ENCODE measurements at regions not wholly inside any gene's neighbourhood (a gene's known extent, or its start where the extent isn't known, plus 50 kb on each side); places are given as distances from the start of the nearest gene placed in this dataset.
"Not testable (repeated sequence)": the region's sequence is repeated elsewhere in the genome, so short reads cannot be mapped to it uniquely, and the experiment has no call there.

DNA sequence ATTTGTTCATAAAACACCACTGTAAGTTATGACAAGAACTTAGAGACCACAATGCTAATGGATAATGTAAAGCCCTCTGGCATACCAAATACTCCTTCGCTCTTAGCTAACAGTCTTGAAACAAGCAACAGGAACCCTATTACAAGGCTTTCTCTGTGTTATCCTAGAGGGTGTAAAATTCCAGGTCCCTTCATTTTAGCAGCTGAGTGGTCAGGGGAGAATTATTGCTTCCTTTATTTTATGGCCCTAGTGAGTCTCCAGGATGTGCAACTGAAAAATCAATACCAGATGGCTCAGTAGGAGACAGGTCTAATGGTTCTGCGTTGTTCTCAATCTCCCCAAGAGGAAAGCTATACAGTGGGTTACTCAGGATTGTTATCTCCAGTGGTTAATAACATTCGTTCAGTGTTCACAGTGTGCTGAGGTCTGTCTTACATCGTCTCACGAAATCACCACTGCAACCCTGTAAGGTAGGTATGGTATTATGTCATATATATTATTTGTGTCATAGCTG, 172.7 kb upstream of the CNOT2 start:
- DNase-seq (ENCODE audit: low read depth): peak; percentile 9

GRCh38 chr12:70074510-70074909, 168.7 kb upstream of the CNOT2 start:
- DNase-seq (ENCODE audit: low read depth): no peak

- DNase-seq (ENCODE audit: low read depth): no peak
These were observed 165.8 kb upstream of the CNOT2 start for GRCh38 chr12:70077441-70077840.

GRCh38 chr12:70078161-70078560, 165.1 kb upstream of the CNOT2 start:
- no peak for DNase-seq (ENCODE audit: low read depth)

DNA sequence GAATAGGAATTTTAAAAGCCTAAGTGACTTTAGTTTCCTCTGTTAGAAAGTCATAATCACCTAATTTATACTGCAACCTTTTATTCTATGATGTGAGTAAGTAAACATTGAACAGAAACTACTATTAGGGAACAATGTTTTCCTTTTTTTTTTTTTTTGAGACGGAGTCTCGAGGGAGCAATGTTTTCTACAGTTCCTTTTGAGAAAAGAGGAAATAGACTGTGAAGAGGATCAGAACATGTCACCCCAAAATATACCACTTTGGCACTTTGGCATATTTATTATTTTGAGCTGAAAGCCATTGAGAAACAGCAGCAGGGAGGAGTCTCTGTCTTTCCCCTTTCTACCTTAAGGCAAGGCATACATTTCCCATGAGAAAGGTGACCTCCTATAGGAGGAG, 162.7 kb upstream of the CNOT2 start:
- no peak for DNase-seq (ENCODE audit: low read depth)

- DNase-seq (ENCODE audit: low read depth): no peak
These were observed 160.1 kb upstream of the CNOT2 start for GRCh38 chr12:70082997-70083676.

- no peak for DNase-seq (ENCODE audit: low read depth)
These were observed 159.6 kb upstream of the CNOT2 start for GRCh38 chr12:70083677-70084020.

DNA sequence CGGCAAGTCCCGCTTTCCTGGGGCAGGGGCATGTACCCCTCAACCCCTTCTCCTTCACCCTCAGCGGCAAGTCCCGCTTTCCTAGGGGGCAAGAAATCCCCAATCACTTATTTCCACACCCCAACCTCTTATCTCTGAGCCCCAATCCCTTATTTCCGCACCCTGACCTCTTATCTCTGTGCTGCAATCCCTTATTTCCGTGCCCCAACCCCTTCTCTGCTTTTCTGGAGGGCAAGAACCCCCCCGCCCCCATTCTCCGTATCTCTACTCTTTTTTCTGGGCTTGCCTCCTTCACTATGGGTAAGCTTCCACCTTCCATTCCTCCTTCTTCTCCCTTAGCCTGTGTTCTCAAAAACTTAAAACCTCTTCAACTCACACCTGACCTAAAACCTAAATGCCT, 156.9 kb upstream of the CNOT2 start:
- DNase-seq (ENCODE audit: low read depth): not testable (repeated sequence)

GRCh38 chr12:70091021-70091521, 152.2 kb upstream of the CNOT2 start:
- no peak for DNase-seq (ENCODE audit: low read depth)

DNA sequence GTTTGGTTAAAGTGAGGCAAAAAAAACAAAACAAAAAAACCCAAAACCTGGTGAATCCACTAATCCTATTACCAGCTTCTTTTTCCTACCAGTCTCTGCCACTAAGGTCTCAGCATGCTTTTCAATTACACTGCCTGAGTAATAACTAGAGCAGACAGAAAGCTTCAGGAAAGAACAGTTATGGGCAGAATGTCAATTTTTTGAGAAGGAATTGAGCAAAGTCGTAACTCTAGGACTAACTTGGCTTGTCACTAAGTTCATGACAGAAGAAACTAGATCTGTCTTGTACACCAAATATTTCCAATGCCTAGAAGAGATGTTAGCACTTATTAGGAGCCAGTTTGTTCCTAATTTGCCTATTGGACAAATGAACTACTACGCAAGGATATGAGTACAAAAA, 148.8 kb upstream of the CNOT2 start:
- DNase-seq (ENCODE audit: low read depth): no peak

DNA sequence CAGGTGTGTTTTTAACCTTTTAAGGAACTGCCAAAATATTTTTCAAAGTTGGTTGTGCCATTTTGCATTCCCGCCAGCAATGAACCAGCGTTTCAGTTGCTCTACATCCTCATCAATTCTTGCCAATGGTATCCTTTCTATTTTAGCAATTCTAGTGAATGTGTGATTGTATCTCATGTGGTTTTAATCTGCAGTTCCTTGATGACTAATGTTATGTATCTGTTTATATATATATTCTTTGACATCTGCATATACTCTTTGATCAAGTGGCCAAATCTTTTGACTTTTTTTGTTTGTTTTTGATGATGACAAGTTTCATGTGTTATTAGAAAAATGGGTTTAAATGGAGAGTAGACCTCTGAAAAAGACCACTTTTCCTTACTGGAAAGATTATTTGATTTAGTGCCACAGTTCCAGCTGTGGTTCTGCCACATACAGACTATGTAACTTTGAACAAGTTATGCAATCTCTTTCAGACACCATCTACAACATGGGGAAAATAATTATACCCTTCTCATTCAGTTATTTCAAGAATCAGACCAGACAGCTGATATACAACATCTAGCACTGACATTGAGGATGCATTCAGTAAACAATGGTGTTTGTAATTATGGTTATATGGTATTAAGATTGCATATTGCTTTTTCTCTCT, 146.3 kb upstream of the CNOT2 start:
- DNase-seq (ENCODE audit: low read depth): no peak

DNA sequence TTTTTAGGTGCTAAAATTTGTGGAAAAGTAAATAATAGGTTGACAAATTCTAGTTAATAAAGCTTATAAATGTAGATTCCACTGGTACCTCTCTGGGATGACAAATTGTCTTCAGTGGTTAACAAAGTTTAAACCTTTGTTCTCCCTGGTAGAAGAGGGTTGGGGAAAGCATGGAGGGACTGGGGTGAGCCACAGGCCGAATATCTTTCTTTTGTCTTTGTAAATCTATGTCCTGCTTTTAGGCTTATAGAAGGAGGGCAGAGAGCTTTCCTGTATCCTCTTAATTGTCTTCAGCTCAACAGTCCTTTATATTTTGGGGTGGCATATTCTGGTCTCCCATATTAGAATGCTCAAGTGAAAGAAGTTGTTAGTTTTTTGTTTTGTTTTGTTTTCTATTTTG, 142.2 kb upstream of the CNOT2 start:
- no peak for DNase-seq (ENCODE audit: low read depth)

GRCh38 chr12:70106347-70106746, 136.9 kb upstream of the CNOT2 start:
- no peak for DNase-seq (ENCODE audit: low read depth)

DNA sequence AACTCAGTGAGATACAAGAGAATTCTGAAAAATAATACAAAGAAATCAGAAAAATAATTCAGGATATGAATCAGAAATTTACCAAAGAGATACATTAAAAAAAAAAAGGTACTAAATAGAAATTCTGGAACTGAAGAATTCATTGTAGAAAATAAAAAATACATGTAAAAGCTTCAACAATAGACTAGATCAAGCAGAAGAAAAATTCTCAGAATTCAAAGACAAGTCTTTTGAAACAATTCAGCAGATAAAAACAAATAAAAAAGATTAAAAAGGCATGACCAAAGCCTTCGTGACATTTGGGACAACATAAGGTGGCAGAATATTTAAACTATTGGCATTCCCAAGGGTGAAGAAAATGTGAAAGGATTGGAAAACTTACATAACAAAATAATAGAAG, 133.1 kb upstream of the CNOT2 start:
- no peak for DNase-seq (ENCODE audit: low read depth)

- DNase-seq (ENCODE audit: low read depth): no peak
These were observed 125.6 kb upstream of the CNOT2 start for GRCh38 chr12:70117670-70118069.

GRCh38 chr12:70120970-70121369, 122.3 kb upstream of the CNOT2 start:
- DNase-seq (ENCODE audit: low read depth): no peak

DNA sequence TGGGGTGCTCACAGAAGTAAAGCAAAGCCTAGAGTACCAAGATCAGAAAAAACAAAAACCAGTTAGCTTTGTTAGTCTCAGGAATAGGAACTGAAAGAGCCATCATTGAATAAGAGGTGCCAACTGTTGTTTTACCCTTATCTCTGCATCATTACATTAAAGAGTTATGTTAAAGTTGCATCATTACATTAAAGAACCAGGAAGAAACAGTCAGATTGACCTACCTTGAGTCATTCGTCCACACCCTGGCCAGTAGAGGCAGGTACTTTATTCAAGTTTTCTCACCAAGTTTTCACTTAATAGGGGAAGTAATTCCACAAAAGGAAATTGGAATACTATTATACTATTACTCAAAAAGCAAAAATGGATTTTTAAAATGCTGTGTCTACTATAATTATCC, 121.7 kb upstream of the CNOT2 start:
- DNase-seq (ENCODE audit: low read depth): no peak

- DNase-seq (ENCODE audit: low read depth): no peak
These were observed 120.4 kb upstream of the CNOT2 start for GRCh38 chr12:70122804-70123203.

DNA sequence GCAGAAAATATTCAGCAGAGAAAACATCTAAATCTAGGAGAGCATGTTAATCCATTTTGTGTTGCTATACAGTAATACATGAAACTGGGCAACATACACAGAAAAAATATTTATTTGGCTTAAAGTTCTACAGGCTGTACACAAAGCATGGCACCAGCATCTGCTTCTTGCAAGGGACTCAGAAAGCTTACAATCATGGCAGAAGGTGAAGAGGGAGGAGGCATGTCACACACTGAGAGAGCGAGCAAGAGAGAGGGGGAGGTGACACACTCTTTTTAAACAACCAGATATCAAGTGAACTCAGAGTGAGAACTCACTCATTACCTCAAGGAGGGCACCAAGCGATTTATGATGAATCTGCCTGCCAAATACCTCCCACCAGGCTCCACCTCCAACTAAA, 94.2 kb upstream of the CNOT2 start:
- no peak for DNase-seq (ENCODE audit: low read depth)

DNA sequence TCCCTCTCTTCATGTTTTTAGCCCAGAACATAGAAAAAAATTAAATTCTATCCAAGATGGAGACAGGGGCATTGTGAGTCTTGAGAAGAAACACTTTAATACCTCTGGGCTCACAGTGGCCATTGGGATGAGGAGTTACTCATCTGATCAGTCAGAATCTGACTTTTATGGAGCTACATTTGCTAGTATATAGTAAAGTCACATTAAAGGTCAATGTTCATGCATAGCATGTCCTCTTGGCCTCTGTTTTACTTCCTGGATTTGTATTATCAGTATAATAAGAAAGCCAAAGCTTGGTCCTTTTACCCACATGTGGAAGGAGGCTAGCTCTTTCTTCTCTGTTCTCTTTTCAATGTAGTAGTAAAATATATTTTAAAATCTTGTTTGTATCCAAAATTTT, 93.6 kb upstream of the CNOT2 start:
- DNase-seq (ENCODE audit: low read depth): no peak

GRCh38 chr12:70150230-70150629, 93.0 kb upstream of the CNOT2 start:
- DNase-seq (ENCODE audit: low read depth): no peak

- DNase-seq (ENCODE audit: low read depth): no peak
These were observed 91.2 kb upstream of the CNOT2 start for GRCh38 chr12:70151993-70152392.

DNA sequence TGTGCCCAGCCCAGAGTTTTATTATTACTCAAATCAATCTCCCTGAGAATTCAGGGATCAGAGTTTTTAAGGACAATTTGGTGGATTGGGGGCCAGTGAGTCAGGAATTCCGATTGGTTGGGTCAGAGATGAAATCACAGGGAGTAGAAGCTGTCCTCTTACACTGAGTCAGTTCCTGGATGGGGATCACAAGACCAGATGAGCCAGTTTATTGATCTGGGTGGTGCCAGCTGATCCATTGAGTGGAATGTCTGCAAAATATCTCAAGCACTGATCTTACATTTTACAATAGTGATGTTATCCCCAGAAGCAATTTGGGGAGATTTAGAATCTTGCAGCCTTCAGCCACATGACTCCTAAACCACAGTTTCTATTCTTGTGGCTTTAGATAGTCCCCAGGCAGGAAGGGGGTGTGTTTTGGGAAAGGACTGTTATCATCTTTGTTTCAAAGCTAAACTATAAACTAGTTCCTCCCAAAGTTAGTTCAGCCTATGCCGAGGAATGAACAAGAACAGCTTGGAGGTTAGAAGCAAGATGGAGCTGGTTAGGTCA, 89.1 kb upstream of the CNOT2 start:
- DNase-seq (ENCODE audit: low read depth): no peak
